Central memory CD8-positive, alpha-beta T cell (primary cell): ENCODE measurements at regions not wholly inside any gene's neighbourhood (a gene's known extent, or its start where the extent isn't known, plus 50 kb on each side); places are given as distances from the start of the nearest gene placed in this dataset.
"Not testable (repeated sequence)": the region's sequence is repeated elsewhere in the genome, so short reads cannot be mapped to it uniquely, and the experiment has no call there.

Experiments
- ATAC-seq: fragments of 150-1000 bp; cut with Tn5 transposase; replicated peaks from 2 replicates; pipeline ENCODE4 v1.10.0; 2022; ENCODE audit warnings: mild to moderate bottlenecking, moderate FRiP score, moderate number of reproducible peaks; ENCODE audit not compliant: poor library complexity, severe bottlenecking; ENCODE audit errors: extremely low read depth
- DNase-seq, 2 donors: peaks; one replicate each; pipeline ENCODE4 v3.0.0; 2021; ENCODE audit warnings: low spot score in 2 of 2
- H3K27ac Mint-ChIP-seq: one replicate; pipeline ENCODE4 v1.8.0; 2022; ENCODE audit warnings: low read depth, mild to moderate bottlenecking, moderate library complexity, mixed read lengths
- H3K27me3 Mint-ChIP-seq: one replicate; pipeline ENCODE4 v1.8.0; 2022; ENCODE audit warnings: mixed read lengths
- H3K36me3 Mint-ChIP-seq: one replicate; pipeline ENCODE4 v1.8.0; 2022; ENCODE audit warnings: mild to moderate bottlenecking, moderate library complexity, mixed read lengths; ENCODE audit not compliant: insufficient read depth
- H3K4me1 Mint-ChIP-seq: one replicate; pipeline ENCODE4 v1.8.0; 2022; ENCODE audit warnings: mixed read lengths
- H3K4me3 Mint-ChIP-seq: one replicate; pipeline ENCODE4 v1.8.0; 2022; ENCODE audit warnings: mild to moderate bottlenecking, moderate library complexity, mixed read lengths
- H3K9me3 Mint-ChIP-seq: one replicate; pipeline ENCODE4 v1.8.0; 2022; ENCODE audit warnings: mixed read lengths

- ATAC-seq, H3K27me3 Mint-ChIP-seq, H3K36me3 Mint-ChIP-seq, H3K4me1 Mint-ChIP-seq, H3K4me3 Mint-ChIP-seq, H3K27ac Mint-ChIP-seq, DNase-seq: not testable (repeated sequence)
- H3K9me3 Mint-ChIP-seq: peaks cover 11% of the 10 kb centered on the region
These were observed 586.9 kb downstream of the HTR1B start for GRCh38 chr6:76876430-76876829.

GRCh38 chr6:76867182-76867581 is 596.1 kb downstream of the HTR1B start:
- DNase-seq (no peak), ATAC-seq (no peak)
- H3K36me3 Mint-ChIP-seq: peaks cover 1% of the 10 kb centered on the region
- H3K9me3 Mint-ChIP-seq: peaks cover 2% of the 10 kb centered on the region
- no peak overlapping the region for H3K4me3 Mint-ChIP-seq
- no peaks in the 10 kb centered on the region for H3K4me1 Mint-ChIP-seq
- no peak overlapping the region for H3K27ac Mint-ChIP-seq
- no peaks in the 10 kb centered on the region for H3K27me3 Mint-ChIP-seq

GRCh38 chr6:76866091-76866915 is 597.0 kb downstream of the HTR1B start:
- Mint-ChIP-seq H3K4me1 (no peaks in the 10 kb centered on the region), H3K27me3 (no peaks in the 10 kb centered on the region), H3K4me3 (no peak overlapping the region), H3K27ac (no peak overlapping the region), H3K9me3 (peaks cover 6% of the 10 kb centered on the region), H3K36me3 (peaks cover 1% of the 10 kb centered on the region)
- ATAC-seq (no peak), DNase-seq (no peak)

GRCh38 chr6:76862936-76863335 is 600.4 kb downstream of the HTR1B start:
- ATAC-seq: no peak
- H3K36me3 Mint-ChIP-seq: no peaks in the 10 kb centered on the region
- no peak overlapping the region for H3K4me3 Mint-ChIP-seq
- no peak overlapping the region for H3K27ac Mint-ChIP-seq
- H3K9me3 Mint-ChIP-seq: peaks cover 6% of the 10 kb centered on the region
- H3K27me3 Mint-ChIP-seq: no peaks in the 10 kb centered on the region
- no peaks in the 10 kb centered on the region for H3K4me1 Mint-ChIP-seq
- no peak for DNase-seq

GRCh38 chr6:76861403-76861802 is 601.9 kb downstream of the HTR1B start:
- ATAC-seq (no peak), DNase-seq (no peak)
- no peaks in the 10 kb centered on the region for H3K4me1 Mint-ChIP-seq
- H3K36me3 Mint-ChIP-seq: no peaks in the 10 kb centered on the region
- H3K9me3 Mint-ChIP-seq: peaks cover 6% of the 10 kb centered on the region
- H3K4me3 Mint-ChIP-seq: no peak overlapping the region
- H3K27ac Mint-ChIP-seq: no peak overlapping the region
- H3K27me3 Mint-ChIP-seq: no peaks in the 10 kb centered on the region

- H3K36me3 Mint-ChIP-seq: no peaks in the 10 kb centered on the region
- ATAC-seq: no peak
- no peak overlapping the region for H3K4me3 Mint-ChIP-seq
- H3K27me3 Mint-ChIP-seq: no peaks in the 10 kb centered on the region
- no peak overlapping the region for H3K27ac Mint-ChIP-seq
- DNase-seq: no peak
- peaks cover 6% of the 10 kb centered on the region for H3K9me3 Mint-ChIP-seq
- H3K4me1 Mint-ChIP-seq: no peaks in the 10 kb centered on the region
These were observed 607.2 kb downstream of the HTR1B start for GRCh38 chr6:76856065-76856464.

- H3K4me1 Mint-ChIP-seq: no peaks in the 10 kb centered on the region
- no peaks in the 10 kb centered on the region for H3K27me3 Mint-ChIP-seq
- H3K9me3 Mint-ChIP-seq: peaks cover 12% of the 10 kb centered on the region
- H3K27ac Mint-ChIP-seq: no peak overlapping the region
- H3K4me3 Mint-ChIP-seq: no peak overlapping the region
- ATAC-seq: no peak
- DNase-seq: no peak
- no peaks in the 10 kb centered on the region for H3K36me3 Mint-ChIP-seq
These were observed 610.5 kb downstream of the HTR1B start for GRCh38 chr6:76852776-76853175.

GRCh38 chr6:76849274-76849970 is 613.9 kb downstream of the HTR1B start:
- ATAC-seq: not testable (repeated sequence)

GRCh38 chr6:76843054-76843822 is 620.1 kb downstream of the HTR1B start:
- Mint-ChIP-seq H3K9me3 (peaks cover 39% of the 10 kb centered on the region), H3K4me1 (no peaks in the 10 kb centered on the region), H3K27ac (no peak overlapping the region), H3K36me3 (no peaks in the 10 kb centered on the region), H3K27me3 (no peaks in the 10 kb centered on the region), H3K4me3 (no peak overlapping the region)
- ATAC-seq: no peak
- DNase-seq: no peak

More at GRCh38 chr6:76849274-76849970, 613.9 kb downstream of the HTR1B start:
- not testable (repeated sequence) for H3K4me1 Mint-ChIP-seq, H3K4me3 Mint-ChIP-seq, DNase-seq, H3K27ac Mint-ChIP-seq, H3K27me3 Mint-ChIP-seq, H3K36me3 Mint-ChIP-seq
- H3K9me3 Mint-ChIP-seq: peaks cover 34% of the 10 kb centered on the region

GRCh38 chr6:76840865-76841264 is 622.4 kb downstream of the HTR1B start:
- peaks cover 20% of the 10 kb centered on the region for H3K9me3 Mint-ChIP-seq
- no peaks in the 10 kb centered on the region for H3K27me3 Mint-ChIP-seq
- ATAC-seq: no peak
- no peak overlapping the region for H3K27ac Mint-ChIP-seq
- no peak overlapping the region for H3K4me3 Mint-ChIP-seq
- no peaks in the 10 kb centered on the region for H3K36me3 Mint-ChIP-seq
- no peaks in the 10 kb centered on the region for H3K4me1 Mint-ChIP-seq
- no peak for DNase-seq

GRCh38 chr6:76840041-76840745 is 623.1 kb downstream of the HTR1B start:
- no peaks in the 10 kb centered on the region for H3K4me1 Mint-ChIP-seq
- ATAC-seq (no peak), DNase-seq (no peak)
- H3K27ac Mint-ChIP-seq: no peak overlapping the region
- H3K36me3 Mint-ChIP-seq: no peaks in the 10 kb centered on the region
- H3K4me3 Mint-ChIP-seq: no peak overlapping the region
- peaks cover 13% of the 10 kb centered on the region for H3K9me3 Mint-ChIP-seq
- H3K27me3 Mint-ChIP-seq: no peaks in the 10 kb centered on the region

GRCh38 chr6:76839505-76839904 is 623.8 kb downstream of the HTR1B start:
- Mint-ChIP-seq H3K9me3 (peaks cover 12% of the 10 kb centered on the region), H3K4me1 (no peaks in the 10 kb centered on the region), H3K4me3 (no peak overlapping the region), H3K36me3 (no peaks in the 10 kb centered on the region), H3K27ac (no peak overlapping the region), H3K27me3 (no peaks in the 10 kb centered on the region)
- DNase-seq: no peak
- no peak for ATAC-seq
